Body of pancreas (tissue), 4 donors: ENCODE measurements at regions not wholly inside any gene's neighbourhood (a gene's known extent, or its start where the extent isn't known, plus 50 kb on each side); places are given as distances from the start of the nearest gene placed in this dataset.

Experiments
- ATAC-seq: fragments of 150-250 bp; one replicate; pipeline ENCODE4 v1.9.1; 2016
- DNase-seq, 4 donors: peaks; one replicate each; pipeline ENCODE4 v3.0.0-alpha.2; 2019
- H3K27ac ChIP-seq, 4 donors: fragments of 200-600 bp; sonication (generic); 1 replicate in 3 of 4; 2 replicates in 1 of 4; pipeline versions ENCODE4 v1.5.1 to v1.6.1; 2016 to 2019; ENCODE audit warnings: mild to moderate bottlenecking in 1 of 4, mixed read lengths in 1 of 4, moderate library complexity in 1 of 4
- H3K27me3 ChIP-seq, 2 donors: fragments of 200-600 bp; sonication (generic); one replicate each; pipeline ENCODE4 v1.6.0; 2016; ENCODE audit warnings: mild to moderate bottlenecking in 1 of 2
- H3K36me3 ChIP-seq, 2 donors: fragments of 200-600 bp; sonication (generic); replicated peaks in 1 of 2; 2 replicates each; pipeline ENCODE4 v1.5.1; 2016; ENCODE audit warnings: low read depth in 2 of 2; ENCODE audit not compliant: insufficient read depth in 1 of 2
- H3K4me1 ChIP-seq: fragments of 200-600 bp; sonication (generic); one replicate; pipeline ENCODE4 v1.6.0; 2016
- H3K4me3 ChIP-seq, 2 donors: fragments of 200-600 bp; sonication (generic); 1 replicate in 1 of 2; 2 replicates in 1 of 2; pipeline ENCODE4 v1.5.1; 2016 to 2019
- H3K9me3 ChIP-seq, 3 donors: fragments of 200-600 bp; sonication (generic); 1 replicate in 2 of 3; 2 replicates in 1 of 3; pipeline ENCODE4 v1.5.1; 2016
- CTCF ChIP-seq, 7 experiments: fragments of 450-650 bp in 4 of 7; fragments of 200-600 bp in 3 of 7; sonication (generic) in 3 of 7; IDR thresholded peaks; one replicate each; pipeline ENCODE4 v1.5.1; 2016 to 2019; ENCODE audit warnings: antibody characterized with exemption in 7 of 7
- POLR2A ChIP-seq, 3 donors: fragments of 450-650 bp; IDR thresholded peaks; one replicate each; pipeline ENCODE4 v1.6.1; 2016; ENCODE audit warnings: antibody characterized with exemption in 3 of 3, mild to moderate bottlenecking in 2 of 3
- WGBS, 2 donors: methylation state at CpG; one replicate each; pipeline ENCODE4 v1.1.5; 2017; 5-methylcytosine and 5-hydroxymethylcytosine counted together
- intact Hi-C: fragments of 100-400 bp; cut with DNase I; formaldehyde crosslinking; loops from one replicate; pipeline ENCODE4 v1.15.1; 2023

GRCh38 chr6:62519574-62519973 lies 233.5 kb upstream of the KHDRBS2 start:
- no peaks in the 10 kb centered on the region for H3K36me3 ChIP-seq
- intact Hi-C loops = no loop called here
- ATAC-seq (no peak), DNase-seq (no peak)
- H3K9me3 ChIP-seq = no peaks in the 10 kb centered on the region
- H3K27me3 ChIP-seq = no peaks in the 10 kb centered on the region
- H3K4me1 ChIP-seq = peaks cover 7% of the 10 kb centered on the region
- H3K27ac ChIP-seq = no peak overlapping the region
- TF ChIP-seq CTCF (IDR thresholded peaks at IDR 0.05) (no peak), POLR2A (IDR thresholded peaks at IDR 0.05) (no peak)
- H3K4me3 ChIP-seq = no peak overlapping the region

GRCh38 chr6:62516291-62517141 lies 230.5 kb upstream of the KHDRBS2 start:
- Histone ChIP-seq H3K27me3 (no peaks in the 10 kb centered on the region), H3K9me3 (no peaks in the 10 kb centered on the region), H3K4me1 (no peaks in the 10 kb centered on the region), H3K36me3 (no peaks in the 10 kb centered on the region), H3K4me3 (no peak overlapping the region), H3K27ac (no peak overlapping the region)
- 15 to 35% methylated on average over 7 of the region's 7 CpGs for WGBS, 2 donors
- ATAC-seq = no peak
- no peak for DNase-seq
- TF ChIP-seq CTCF (IDR thresholded peaks at IDR 0.05) (no peak), POLR2A (IDR thresholded peaks at IDR 0.05) (no peak)
- intact Hi-C loops = no loop called here

DNA sequence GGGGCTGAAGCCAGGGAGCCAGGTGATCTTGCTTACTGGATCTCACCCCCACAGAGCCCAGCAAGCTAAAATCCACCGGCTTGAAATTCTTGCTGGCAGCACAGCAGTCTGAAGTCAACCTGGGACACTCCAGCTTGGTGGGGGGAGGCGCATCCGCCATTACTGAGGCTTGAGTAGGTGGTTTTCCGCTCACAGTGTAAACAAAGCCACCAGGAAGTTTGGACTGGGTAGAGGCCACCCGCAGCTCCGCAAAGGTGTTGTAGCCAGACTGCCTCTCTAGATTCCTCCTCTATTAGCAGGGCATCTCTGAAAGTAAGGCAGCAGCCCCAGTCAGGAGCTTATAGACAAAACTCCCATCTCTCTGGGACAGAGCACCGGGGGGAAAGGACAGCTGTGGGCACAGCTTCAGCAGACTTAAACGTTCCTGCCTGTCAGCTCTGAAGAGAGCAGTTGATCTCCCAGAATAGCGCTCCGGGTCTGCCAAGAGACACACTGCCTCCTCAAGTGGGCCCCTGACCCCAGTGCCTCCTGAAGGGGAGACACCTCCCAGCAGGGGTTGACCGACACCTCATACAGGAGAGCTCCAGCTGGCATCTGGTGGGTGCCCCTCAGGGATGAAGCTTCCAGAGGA lies 206.3 kb upstream of the KHDRBS2 start:
- Histone ChIP-seq H3K4me3 (no peak overlapping the region), H3K4me1 (no peaks in the 10 kb centered on the region), H3K27me3 (no peaks in the 10 kb centered on the region), H3K27ac (no peak overlapping the region), H3K36me3 (no peaks in the 10 kb centered on the region), H3K9me3 (no peaks in the 10 kb centered on the region)
- intact Hi-C loops = no loop called here
- DNase-seq = no peak
- no peak for TF ChIP-seq CTCF (IDR thresholded peaks at IDR 0.05)
- TF ChIP-seq POLR2A (IDR thresholded peaks at IDR 0.05) = no peak
- WGBS, 2 donors = 86% methylated on average over 9 to 11 of the region's 11 CpGs
- ATAC-seq = no peak

GRCh38 chr6:62480544-62480943 lies 194.5 kb upstream of the KHDRBS2 start:
- Histone ChIP-seq H3K27ac (no peak overlapping the region), H3K36me3 (no peaks in the 10 kb centered on the region), H3K9me3 (no peaks in the 10 kb centered on the region), H3K4me3 (no peak overlapping the region), H3K4me1 (no peaks in the 10 kb centered on the region), H3K27me3 (no peaks in the 10 kb centered on the region)
- TF ChIP-seq POLR2A (IDR thresholded peaks at IDR 0.05) (no peak), CTCF (IDR thresholded peaks at IDR 0.05) (no peak)
- ATAC-seq = no peak
- intact Hi-C loops = no loop called here
- WGBS, 2 donors = 32 to 38% methylated on average over 1 of the region's 1 CpG
- DNase-seq = no peak
